GM12892 (cell line): ENCODE measurements at regions not wholly inside any gene's neighbourhood (a gene's known extent, or its start where the extent isn't known, plus 50 kb on each side); places are given as distances from the start of the nearest gene placed in this dataset.

Experiments
- POLR2A ChIP-seq: IDR thresholded peaks from 2 replicates; pipeline ENCODE4 v1.6.1; 2011; ENCODE audit warnings: low read depth, low read length, control low read depth
- POLR2AphosphoS5 ChIP-seq: IDR thresholded peaks from 2 replicates; pipeline ENCODE4 v1.6.1; 2011; ENCODE audit warnings: low read depth, low read length, control low read depth
- TAF1 ChIP-seq: IDR thresholded peaks from 2 replicates; pipeline ENCODE4 v1.6.1; 2011; ENCODE audit warnings: low read depth, mild to moderate bottlenecking, control low read depth, low read length, borderline replicate concordance

GRCh38 chr11:22133776-22134175, 59.1 kb upstream of the ANO5 start:
- TF ChIP-seq POLR2A (no peak), POLR2AphosphoS5 (no peak), TAF1 (no peak)
